Karpas-422 (cell line): ENCODE measurements at regions not wholly inside any gene's neighbourhood (a gene's known extent, or its start where the extent isn't known, plus 50 kb on each side); places are given as distances from the start of the nearest gene placed in this dataset.
A peak's percentile ranks its signal among the peaks of the same experiment; 100 is the strongest.

Experiments used
- DNase-seq: peaks from one replicate; pipeline ENCODE4 v3.0.0-alpha.2; 2015
- H2AFZ ChIP-seq: fragments of 200-600 bp; sonication (generic); 2 replicates; pipeline ENCODE4 v1.6.1; 2014; ENCODE audit warnings: antibody characterized with exemption, low read length, mixed read lengths
- H3K27ac ChIP-seq: fragments of 200-600 bp; sonication (generic); 2 replicates; pipeline ENCODE4 v1.5.1; 2014; ENCODE audit warnings: mild to moderate bottlenecking, low read length, moderate library complexity
- H3K27me3 ChIP-seq: fragments of 200-600 bp; sonication (generic); 2 replicates; pipeline ENCODE4 v1.6.1; 2014; ENCODE audit warnings: low read length, mixed read lengths
- H3K36me3 ChIP-seq: fragments of 200-600 bp; sonication (generic); 2 replicates; pipeline ENCODE4 v1.6.1; 2014; ENCODE audit warnings: low read length, mixed read lengths; ENCODE audit not compliant: insufficient read depth
- H3K4me1 ChIP-seq: fragments of 200-600 bp; sonication (generic); 2 replicates; pipeline ENCODE4 v1.6.1; 2014; ENCODE audit warnings: mild to moderate bottlenecking, low read length, mixed read lengths
- H3K4me2 ChIP-seq: fragments of 200-600 bp; sonication (generic); 2 replicates; pipeline ENCODE4 v1.6.1; 2014; ENCODE audit warnings: low read length, low read depth, mild to moderate bottlenecking; ENCODE audit not compliant: poor library complexity, severe bottlenecking
- H3K4me3 ChIP-seq: fragments of 200-600 bp; sonication (generic); 2 replicates; pipeline ENCODE4 v1.5.1; 2014; ENCODE audit warnings: mild to moderate bottlenecking, antibody characterized with exemption, low read length, mixed read lengths
- H3K79me2 ChIP-seq: fragments of 200-600 bp; sonication (generic); 2 replicates; pipeline ENCODE4 v1.6.1; 2014; ENCODE audit warnings: mild to moderate bottlenecking, low read length, mixed read lengths
- H3K9ac ChIP-seq: fragments of 200-600 bp; sonication (generic); 2 replicates; pipeline ENCODE4 v1.6.0; 2014; ENCODE audit warnings: low read length
- H3K9me2 ChIP-seq: fragments of 200-600 bp; sonication (generic), shearing (Covaris generic); replicated peaks from 2 replicates; pipeline ENCODE4 v1.6.0; 2014; ENCODE audit warnings: mild to moderate bottlenecking, low read length, moderate library complexity; ENCODE audit not compliant: insufficient read depth
- H3K9me3 ChIP-seq: fragments of 300-700, 200-600 bp; sonication (generic); 2 replicates; pipeline ENCODE4 v1.6.1; 2014; ENCODE audit warnings: low read length, mixed read lengths
- H4K20me1 ChIP-seq: fragments of 200-600 bp; sonication (generic); 2 replicates; pipeline ENCODE4 v1.6.1; 2014; ENCODE audit warnings: mild to moderate bottlenecking, antibody characterized with exemption, low read length, low read depth; ENCODE audit not compliant: insufficient read depth

DNA sequence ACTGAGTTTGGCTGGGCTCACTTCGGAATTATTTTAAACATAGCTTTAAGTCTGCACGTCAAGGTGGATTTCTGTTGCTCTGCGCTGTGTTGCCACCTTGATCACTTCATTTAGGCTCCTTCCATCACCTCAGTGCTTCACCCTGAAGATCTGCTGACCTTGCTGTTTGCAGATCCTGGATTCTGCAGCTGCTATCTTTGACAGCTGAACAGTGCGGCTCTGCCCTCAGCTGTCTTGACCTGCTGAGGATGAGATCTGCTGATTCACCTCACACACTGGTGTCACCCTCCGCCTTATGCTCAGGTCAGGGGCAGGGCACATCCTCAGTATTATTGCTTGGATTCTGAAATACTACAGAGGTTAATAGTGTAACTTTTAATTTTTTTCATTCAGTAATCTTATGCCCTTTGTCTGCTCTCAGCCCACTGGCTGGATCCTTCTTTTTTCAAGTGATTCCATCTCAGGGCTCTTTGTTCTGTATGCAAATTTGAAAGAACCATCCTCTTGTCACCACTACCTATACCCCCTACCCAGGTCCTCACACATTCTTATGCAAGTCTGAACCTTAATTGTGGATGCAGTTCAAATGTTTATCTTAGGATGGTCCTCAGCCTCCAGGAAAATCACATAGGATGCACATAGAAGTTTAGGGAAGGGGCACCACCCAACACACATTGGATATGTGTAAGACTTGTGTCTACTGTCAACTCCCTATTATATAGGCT, 364.0 kb downstream of the OLFM3 start:
- H3K9ac ChIP-seq = no peak overlapping the region
- H3K79me2 ChIP-seq = no peaks in the 10 kb centered on the region
- H2AFZ ChIP-seq = no peak overlapping the region
- H3K27me3 ChIP-seq = no peaks in the 10 kb centered on the region
- no peak overlapping the region for H3K4me2 ChIP-seq
- no peaks in the 10 kb centered on the region for H3K4me1 ChIP-seq
- H3K9me2 ChIP-seq = no peaks in the 10 kb centered on the region
- H3K9me3 ChIP-seq = no peaks in the 10 kb centered on the region
- no peaks in the 10 kb centered on the region for H3K36me3 ChIP-seq
- no peak for DNase-seq
- H3K4me3 ChIP-seq = no peak overlapping the region
- no peak overlapping the region for H3K27ac ChIP-seq
- H4K20me1 ChIP-seq = no peaks in the 10 kb centered on the region

DNA sequence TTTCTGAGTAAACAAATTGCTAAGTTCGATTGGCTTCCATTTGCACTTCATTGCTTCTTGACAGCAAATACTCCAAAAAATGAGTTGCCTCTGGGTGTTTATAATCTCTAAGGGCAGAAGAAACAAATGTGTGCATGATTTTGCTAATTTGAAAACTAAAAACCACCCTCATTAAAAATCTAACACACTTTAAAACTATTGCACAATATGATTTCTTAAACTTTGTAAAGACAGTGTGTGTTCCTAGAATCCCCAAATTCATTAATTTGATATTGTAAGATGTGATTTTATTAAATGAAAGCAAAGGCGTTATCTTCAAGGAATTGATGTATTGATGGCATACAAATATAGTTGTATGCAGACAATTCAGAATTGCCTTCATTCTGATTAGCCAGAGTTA, 350.9 kb downstream of the OLFM3 start:
- H3K27me3 ChIP-seq = no peaks in the 10 kb centered on the region; the same call in 1 of the 2 replicates
- H3K4me1 ChIP-seq = no peaks in the 10 kb centered on the region
- no peaks in the 10 kb centered on the region for H3K36me3 ChIP-seq
- no peak overlapping the region for H3K4me3 ChIP-seq
- DNase-seq = no peak
- H3K79me2 ChIP-seq = no peaks in the 10 kb centered on the region
- H3K27ac ChIP-seq = no peak overlapping the region
- H2AFZ ChIP-seq = no peak overlapping the region
- no peaks in the 10 kb centered on the region for H3K9me3 ChIP-seq
- H4K20me1 ChIP-seq = no peaks in the 10 kb centered on the region
- H3K9me2 ChIP-seq = no peaks in the 10 kb centered on the region
- H3K4me2 ChIP-seq = no peak overlapping the region
- no peak overlapping the region for H3K9ac ChIP-seq

DNA sequence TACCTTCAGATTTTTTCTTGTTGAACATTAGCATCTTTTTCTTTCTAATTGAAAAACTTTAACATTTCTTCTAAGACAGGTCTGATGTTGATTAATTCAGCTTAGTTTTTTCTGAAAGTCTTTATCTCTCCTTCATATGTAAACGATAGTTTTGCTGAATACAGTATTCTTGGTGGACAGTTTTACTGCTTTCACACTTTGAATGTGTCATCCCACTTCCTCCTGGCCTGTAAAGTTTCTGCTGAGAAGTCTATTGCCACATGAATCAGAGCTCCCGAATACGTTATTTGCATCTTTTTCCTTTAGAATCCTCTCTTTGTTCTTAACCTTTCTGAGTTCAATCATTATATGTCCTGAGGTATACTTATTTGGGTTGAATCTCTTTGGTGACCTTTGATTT, 344.2 kb downstream of the OLFM3 start:
- Histone ChIP-seq H3K9me3 (no peaks in the 10 kb centered on the region), H3K27ac (no peak overlapping the region)

DNA sequence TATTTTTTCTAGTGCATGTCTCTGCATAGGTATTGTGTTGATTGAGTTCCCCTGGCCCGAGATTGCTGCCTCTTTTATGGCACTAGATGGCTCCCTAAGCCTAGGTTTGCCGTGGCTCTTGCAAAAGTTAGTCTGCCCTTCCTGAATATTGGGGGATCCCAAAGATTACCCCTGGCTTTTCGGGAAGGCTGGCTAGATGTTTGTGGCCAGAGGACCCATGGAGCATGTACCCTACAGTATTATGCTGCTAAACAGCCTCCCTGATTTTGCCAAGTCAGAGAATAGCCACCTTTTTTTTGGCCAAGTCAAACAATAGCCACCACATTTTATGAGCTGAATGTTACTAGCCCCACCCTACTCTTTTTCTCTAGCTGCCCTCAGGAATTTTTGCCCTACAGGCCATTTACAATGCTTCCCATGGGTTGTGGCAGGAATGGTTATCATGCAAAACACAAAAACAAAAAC, 343.2 kb downstream of the OLFM3 start:
- Histone ChIP-seq H3K79me2 (no peaks in the 10 kb centered on the region), H3K36me3 (no peaks in the 10 kb centered on the region), H2AFZ (no peak overlapping the region), H3K4me2 (no peak overlapping the region), H3K9me2 (no peaks in the 10 kb centered on the region), H3K4me1 (no peaks in the 10 kb centered on the region), H4K20me1 (no peaks in the 10 kb centered on the region), H3K9me3 (no peaks in the 10 kb centered on the region), H3K9ac (no peak overlapping the region), H3K4me3 (no peak overlapping the region), H3K27me3 (no peaks in the 10 kb centered on the region), H3K27ac (no peak overlapping the region)
- DNase-seq = peak; percentile 65

More for the DNA sequence above, 344.2 kb downstream of the OLFM3 start:
- Histone ChIP-seq H3K27me3 (no peaks in the 10 kb centered on the region), H3K4me2 (no peak overlapping the region), H3K9me2 (no peaks in the 10 kb centered on the region), H3K9ac (no peak overlapping the region), H4K20me1 (no peaks in the 10 kb centered on the region), H3K4me3 (no peak overlapping the region), H2AFZ (no peak overlapping the region), H3K4me1 (no peaks in the 10 kb centered on the region), H3K36me3 (no peaks in the 10 kb centered on the region), H3K79me2 (no peaks in the 10 kb centered on the region)
- no peak for DNase-seq

DNA sequence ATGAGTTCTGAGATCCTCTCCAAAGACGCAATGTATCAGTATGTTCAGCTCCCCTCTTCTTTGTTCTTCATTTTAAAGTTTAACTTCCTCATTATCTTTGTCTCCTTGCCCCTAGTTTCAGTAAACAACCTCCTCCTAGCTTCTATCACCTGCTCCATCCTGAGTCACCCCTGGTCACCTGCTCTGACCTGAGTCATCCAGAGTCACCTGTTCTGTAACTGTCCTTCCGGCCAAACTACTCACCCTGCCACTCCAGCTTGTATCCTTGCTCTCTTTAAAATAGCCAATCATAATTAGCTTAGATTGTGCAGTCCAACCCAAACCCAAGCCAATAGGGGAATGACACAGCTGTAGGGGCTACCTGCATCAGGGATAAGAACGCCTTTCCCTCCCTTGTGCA, 332.0 kb downstream of the OLFM3 start:
- H3K9me2 ChIP-seq = no peaks in the 10 kb centered on the region
- no peak overlapping the region for H2AFZ ChIP-seq
- H3K4me3 ChIP-seq = no peak overlapping the region
- no peaks in the 10 kb centered on the region for H3K27me3 ChIP-seq
- no peak overlapping the region for H3K9ac ChIP-seq
- H3K79me2 ChIP-seq = no peaks in the 10 kb centered on the region
- no peaks in the 10 kb centered on the region for H4K20me1 ChIP-seq
- no peak for DNase-seq
- H3K4me2 ChIP-seq = no peak overlapping the region
- peaks cover 12% of the 10 kb centered on the region; the same call in 1 of the 2 replicates for H3K9me3 ChIP-seq
- no peaks in the 10 kb centered on the region for H3K4me1 ChIP-seq
- no peaks in the 10 kb centered on the region for H3K36me3 ChIP-seq
- no peak overlapping the region for H3K27ac ChIP-seq

DNA sequence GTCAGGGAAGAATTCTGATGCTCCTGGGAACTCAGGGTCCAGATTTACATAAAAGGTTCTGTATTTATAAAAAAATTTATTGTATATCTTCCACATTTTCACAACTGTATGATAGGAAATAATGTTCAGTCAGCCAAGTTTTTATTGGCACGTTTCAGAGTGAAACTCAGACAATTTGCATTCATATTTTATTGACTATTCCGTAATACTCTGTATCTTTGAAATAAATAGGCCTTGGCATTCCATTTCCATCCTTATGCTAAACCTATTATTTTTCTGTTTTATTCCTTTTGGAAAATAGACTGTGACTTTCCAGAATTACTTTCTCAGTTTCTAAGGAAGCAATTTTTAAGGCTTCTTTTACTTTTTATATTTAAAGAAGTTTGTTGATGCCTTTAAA, 329.0 kb downstream of the OLFM3 start:
- H4K20me1 ChIP-seq = no peaks in the 10 kb centered on the region
- no peaks in the 10 kb centered on the region for H3K4me1 ChIP-seq
- H3K9ac ChIP-seq = no peak overlapping the region
- no peaks in the 10 kb centered on the region for H3K9me2 ChIP-seq
- no peaks in the 10 kb centered on the region for H3K9me3 ChIP-seq
- no peaks in the 10 kb centered on the region for H3K79me2 ChIP-seq
- no peak overlapping the region for H3K4me3 ChIP-seq
- H3K27me3 ChIP-seq = no peaks in the 10 kb centered on the region
- no peak overlapping the region for H3K4me2 ChIP-seq
- H2AFZ ChIP-seq = no peak overlapping the region
- DNase-seq = no peak
- no peak overlapping the region for H3K27ac ChIP-seq
- no peaks in the 10 kb centered on the region for H3K36me3 ChIP-seq

DNA sequence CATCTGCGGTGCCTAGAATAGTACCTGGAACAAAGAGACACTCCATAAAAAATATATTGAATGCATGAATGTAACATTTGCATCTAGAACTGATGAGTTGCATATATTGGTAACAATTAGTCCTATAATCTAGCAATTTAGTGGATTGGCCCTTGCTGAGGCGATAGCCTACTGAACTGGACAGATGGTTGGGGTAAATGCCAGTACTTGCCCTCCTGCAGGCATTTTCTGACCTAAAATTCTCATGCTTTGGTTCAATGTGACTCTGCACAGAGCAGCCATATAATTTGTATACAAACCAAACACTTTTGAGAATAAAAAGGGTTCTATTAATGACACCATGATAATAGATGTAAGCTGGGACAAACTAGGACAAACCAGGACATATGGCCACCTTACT, 313.6 kb downstream of the OLFM3 start:
- no peak overlapping the region for H2AFZ ChIP-seq
- no peaks in the 10 kb centered on the region for H4K20me1 ChIP-seq
- H3K79me2 ChIP-seq = no peaks in the 10 kb centered on the region
- H3K27me3 ChIP-seq = no peaks in the 10 kb centered on the region
- no peaks in the 10 kb centered on the region for H3K9me2 ChIP-seq
- H3K36me3 ChIP-seq = no peaks in the 10 kb centered on the region
- H3K9ac ChIP-seq = no peak overlapping the region
- no peak for DNase-seq
- H3K27ac ChIP-seq = no peak overlapping the region
- H3K9me3 ChIP-seq = no peaks in the 10 kb centered on the region
- no peak overlapping the region for H3K4me3 ChIP-seq
- H3K4me1 ChIP-seq = no peaks in the 10 kb centered on the region
- H3K4me2 ChIP-seq = no peak overlapping the region

DNA sequence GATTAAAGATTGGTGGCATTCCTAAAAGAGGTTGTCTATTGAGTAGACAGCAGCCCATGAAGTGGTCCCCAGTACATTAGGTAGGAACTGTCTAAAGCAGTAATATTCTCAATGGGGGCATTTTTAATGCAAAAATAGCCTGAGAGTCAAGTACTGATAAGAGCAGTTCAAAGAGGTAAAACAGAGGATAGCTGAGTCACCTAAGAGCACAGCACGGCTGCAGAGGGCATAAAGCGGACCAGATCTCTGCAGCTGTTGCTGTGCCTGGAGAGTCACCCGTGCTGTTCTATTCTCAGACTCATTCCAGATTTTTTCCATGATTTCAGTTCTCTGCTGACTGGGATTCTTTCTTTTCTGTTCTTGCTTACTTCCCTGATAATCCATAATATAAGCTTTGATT, 313.2 kb downstream of the OLFM3 start:
- H3K4me3 ChIP-seq = no peak overlapping the region
- no peaks in the 10 kb centered on the region for H4K20me1 ChIP-seq
- no peaks in the 10 kb centered on the region for H3K9me2 ChIP-seq
- no peaks in the 10 kb centered on the region for H3K36me3 ChIP-seq
- no peak overlapping the region for H3K4me2 ChIP-seq
- no peak overlapping the region for H3K27ac ChIP-seq
- no peaks in the 10 kb centered on the region for H3K9me3 ChIP-seq
- no peaks in the 10 kb centered on the region for H3K79me2 ChIP-seq
- H2AFZ ChIP-seq = no peak overlapping the region
- H3K27me3 ChIP-seq = no peaks in the 10 kb centered on the region
- H3K4me1 ChIP-seq = no peaks in the 10 kb centered on the region
- H3K9ac ChIP-seq = no peak overlapping the region
- no peak for DNase-seq
